Mesendoderm (in vitro differentiated cells): ENCODE measurements at regions not wholly inside any gene's neighbourhood (a gene's known extent, or its start where the extent isn't known, plus 50 kb on each side); places are given as distances from the start of the nearest gene placed in this dataset.
A peak's percentile ranks its signal among the peaks of the same experiment; 100 is the strongest.

Source experiments
- DNase-seq: peaks from one replicate; pipeline ENCODE4 v3.0.0; 2013
- H2AK5ac ChIP-seq: 2 replicates; pipeline ENCODE4 v1.6.1; 2013; ENCODE audit warnings: low read length, inconsistent platforms
- H2BK120ac ChIP-seq: 2 replicates; pipeline ENCODE4 v1.6.1; 2013; ENCODE audit warnings: low read depth, mild to moderate bottlenecking, low read length, moderate library complexity, mixed read lengths
- H2BK15ac ChIP-seq: replicated peaks from 2 replicates; pipeline ENCODE4 v1.6.1; 2013; ENCODE audit warnings: low read depth, mild to moderate bottlenecking, moderate library complexity
- H2BK5ac ChIP-seq: 2 replicates; pipeline ENCODE4 v1.6.1; 2013; ENCODE audit warnings: low read length, inconsistent platforms
- H3K18ac ChIP-seq: 2 replicates; pipeline ENCODE4 v1.6.1; 2013; ENCODE audit warnings: mild to moderate bottlenecking, low read length, mixed read lengths
- H3K23ac ChIP-seq: one replicate; pipeline ENCODE4 v1.6.1; 2013; ENCODE audit warnings: low read length
- H3K27ac ChIP-seq: 2 replicates; pipeline ENCODE4 v1.5.1; 2013; ENCODE audit warnings: low read depth, mild to moderate bottlenecking, inconsistent platforms, low read length, moderate library complexity
- H3K27me3 ChIP-seq: 2 replicates; pipeline ENCODE4 v1.6.1; 2013; ENCODE audit warnings: low read length, control low read depth, mild to moderate bottlenecking, inconsistent platforms; ENCODE audit not compliant: insufficient read depth, poor library complexity
- H3K36me3 ChIP-seq: 2 replicates; pipeline ENCODE4 v1.6.1; 2013; ENCODE audit warnings: low read length, inconsistent platforms; ENCODE audit not compliant: control insufficient read depth, insufficient read depth
- H3K4ac ChIP-seq: one replicate; pipeline ENCODE4 v1.6.1; 2013; ENCODE audit warnings: low read depth, mild to moderate bottlenecking, low read length, moderate library complexity
- H3K4me1 ChIP-seq: 2 replicates; pipeline ENCODE4 v1.6.1; 2013; ENCODE audit warnings: low read depth, low read length, inconsistent platforms; ENCODE audit not compliant: control insufficient read depth
- H3K4me2 ChIP-seq: 2 replicates; pipeline ENCODE4 v1.6.1; 2013; ENCODE audit warnings: low read length
- H3K4me3 ChIP-seq: 2 replicates; pipeline ENCODE4 v1.5.1; 2013; ENCODE audit warnings: mild to moderate bottlenecking, low read length
- H3K56ac ChIP-seq: one replicate; pipeline ENCODE4 v1.6.1; 2013; ENCODE audit warnings: low read length
- H3K79me1 ChIP-seq: 2 replicates; pipeline ENCODE4 v1.6.1; 2013; ENCODE audit warnings: low read length, inconsistent platforms
- H3K79me2 ChIP-seq: 2 replicates; pipeline ENCODE4 v1.6.1; 2013; ENCODE audit warnings: mild to moderate bottlenecking, low read length; ENCODE audit not compliant: control insufficient read depth, insufficient read depth
- H3K9ac ChIP-seq: 2 replicates; pipeline ENCODE4 v1.6.1; 2013; ENCODE audit warnings: low read length, inconsistent platforms
- H4K5ac ChIP-seq: one replicate; pipeline ENCODE4 v1.6.1; 2013; ENCODE audit warnings: low read length
- H4K8ac ChIP-seq: one replicate; pipeline ENCODE4 v1.6.1; 2013; ENCODE audit warnings: low read depth, mild to moderate bottlenecking, control low read depth, low read length, moderate library complexity
- WGBS: extraction: QIAGEN DNeasy Blood & Tissue Kit; methylation state at CpG from one replicate; pipeline ENCODE4 v1.1.7; 2013; ENCODE audit warnings: low lambda C conversion rate, missing lambda C conversion rate; ENCODE audit not compliant: insufficient coverage; ENCODE audit errors: extremely low coverage; 5-methylcytosine and 5-hydroxymethylcytosine counted together

DNA sequence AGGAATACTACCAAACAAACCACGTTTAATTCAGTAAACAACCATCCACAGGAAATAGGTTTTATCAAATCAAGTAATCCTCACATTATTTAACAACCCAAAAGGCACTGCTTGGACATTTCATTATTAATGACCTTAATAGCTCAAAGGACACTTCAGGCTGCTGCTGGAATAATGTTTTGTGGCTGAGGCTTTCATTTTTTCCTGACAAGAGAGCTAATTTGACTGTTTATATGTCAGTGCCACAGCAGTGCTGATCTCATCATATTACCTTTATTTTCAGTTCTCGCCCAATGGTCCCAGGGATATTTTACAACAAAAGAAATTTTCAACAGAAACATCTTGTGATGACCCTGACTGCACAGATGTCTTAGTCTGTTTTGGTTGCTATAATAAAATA is 589.8 kb upstream of the GRAMD2B start:
- Histone ChIP-seq H2BK120ac (no peak overlapping the region), H2BK15ac (no peak overlapping the region), H4K5ac (no peak overlapping the region), H2BK5ac (no peak overlapping the region), H3K27me3 (no peaks in the 10 kb centered on the region), H3K18ac (no peak overlapping the region), H3K9ac (no peak overlapping the region), H3K36me3 (no peaks in the 10 kb centered on the region), H3K4me3 (no peak overlapping the region), H4K8ac (no peak overlapping the region), H3K27ac (no peak overlapping the region), H3K4me1 (no peaks in the 10 kb centered on the region), H3K79me2 (no peaks in the 10 kb centered on the region), H3K56ac (no peak overlapping the region), H3K4me2 (no peak overlapping the region), H3K79me1 (no peaks in the 10 kb centered on the region), H3K4ac (no peak overlapping the region), H3K23ac (no peak overlapping the region), H2AK5ac (no peak overlapping the region)
- no CpG with 5 or more reads among the region's 2 CpGs for WGBS
- no peak for DNase-seq

DNA sequence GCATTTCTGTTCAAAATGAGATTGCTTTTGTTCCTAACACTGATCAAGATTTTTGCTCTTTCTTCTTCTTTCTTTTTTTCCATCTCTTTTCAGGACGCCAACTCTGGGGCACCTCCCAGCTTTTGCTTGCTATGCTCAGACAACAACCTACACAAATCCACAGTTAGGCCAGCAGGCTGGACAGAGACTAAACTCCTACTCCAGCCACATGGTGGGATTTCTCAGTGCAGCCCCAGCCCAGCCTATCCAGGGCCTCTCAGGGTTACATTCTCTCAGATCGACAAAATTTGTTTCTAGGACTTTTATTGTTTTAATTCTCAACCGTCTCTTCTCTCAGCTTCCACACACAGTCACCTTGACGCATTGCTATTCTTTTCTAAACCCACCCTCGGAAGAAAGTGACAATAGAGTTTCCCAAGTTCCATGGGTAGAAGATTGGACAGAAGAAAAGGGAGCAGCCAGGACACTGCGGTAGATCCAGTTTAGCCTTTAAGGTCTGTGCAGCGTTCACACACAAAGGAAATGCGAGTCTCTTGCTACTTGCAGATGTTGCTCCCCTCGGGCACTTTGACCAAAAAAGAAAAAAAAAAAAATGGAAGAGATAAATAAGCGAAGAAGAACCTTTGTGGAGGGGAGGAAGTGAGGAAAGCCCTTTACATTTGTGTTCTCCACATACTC is 588.6 kb upstream of the GRAMD2B start:
- Histone ChIP-seq H2BK15ac (no peak overlapping the region), H3K4me3 (no peak overlapping the region), H3K4ac (no peak overlapping the region), H3K27me3 (no peaks in the 10 kb centered on the region), H2AK5ac (no peak overlapping the region), H3K18ac (peak overlapping the region; percentile 60), H3K23ac (no peak overlapping the region), H4K5ac (no peak overlapping the region), H3K9ac (no peak overlapping the region), H3K79me2 (no peaks in the 10 kb centered on the region), H3K27ac (no peak overlapping the region), H3K79me1 (no peaks in the 10 kb centered on the region), H2BK120ac (peak overlapping the region; percentile 73), H3K4me1 (no peaks in the 10 kb centered on the region), H3K36me3 (no peaks in the 10 kb centered on the region), H4K8ac (no peak overlapping the region), H3K56ac (no peak overlapping the region), H3K4me2 (no peak overlapping the region), H2BK5ac (no peak overlapping the region)
- WGBS, result no CpG with 5 or more reads among the region's 10 CpGs
- DNase-seq, result peak; percentile 19

DNA sequence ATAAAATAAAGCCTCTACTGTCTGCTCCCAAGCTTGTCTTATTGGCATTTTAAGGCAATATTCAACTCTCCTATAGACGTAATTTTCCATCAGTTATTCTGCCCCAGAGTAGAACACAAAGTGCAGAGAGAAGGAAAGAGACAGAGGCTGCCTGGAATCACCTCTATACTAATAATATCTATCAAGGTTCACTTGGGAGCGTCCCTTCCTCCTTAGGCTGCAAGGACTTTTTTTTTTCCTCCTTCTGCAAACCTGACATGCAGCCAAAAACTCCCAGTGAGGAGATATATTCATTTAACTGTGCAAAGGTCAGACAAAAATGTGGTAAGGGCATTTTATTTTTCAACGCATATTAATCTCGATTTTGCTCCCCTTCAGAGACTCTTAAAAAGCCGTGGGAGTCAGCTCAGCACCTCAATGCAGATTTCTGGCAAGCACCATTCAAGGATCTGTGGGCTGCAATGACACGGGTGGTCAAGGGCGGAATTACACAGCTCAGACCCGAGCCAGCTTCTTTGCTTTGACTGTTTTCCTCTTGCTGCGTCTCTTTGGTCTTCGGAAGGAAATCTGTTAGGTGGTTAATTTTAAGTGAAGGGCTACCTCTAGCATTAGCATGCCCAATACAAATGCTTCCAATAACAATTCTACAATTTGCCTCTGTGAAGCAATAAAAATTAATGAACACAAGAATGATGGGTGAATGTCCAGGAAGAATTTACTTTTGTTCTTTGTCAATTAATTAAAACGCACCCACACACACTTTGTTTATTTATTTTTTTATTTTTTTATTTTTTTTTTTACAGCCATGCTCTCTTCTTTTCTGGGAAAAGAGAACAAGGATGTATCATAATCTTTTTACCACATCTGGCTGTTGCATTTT is 587.7 kb upstream of the GRAMD2B start:
- no CpG with 5 or more reads among the region's 11 CpGs for WGBS
- no peaks in the 10 kb centered on the region for H3K79me2 ChIP-seq
- H3K9ac ChIP-seq, result no peak overlapping the region
- no peaks in the 10 kb centered on the region for H3K36me3 ChIP-seq
- H3K27me3 ChIP-seq, result no peaks in the 10 kb centered on the region
- peak; percentile 82 for DNase-seq
- H3K4me1 ChIP-seq, result no peaks in the 10 kb centered on the region
- H2BK15ac ChIP-seq, result no peak overlapping the region
- no peak overlapping the region for H3K4ac ChIP-seq
- no peaks in the 10 kb centered on the region for H3K79me1 ChIP-seq
- peak overlapping the region; percentile 73 for H2BK120ac ChIP-seq
- no peak overlapping the region for H3K23ac ChIP-seq
- H4K5ac ChIP-seq, result no peak overlapping the region
- H3K4me2 ChIP-seq, result no peak overlapping the region
- no peak overlapping the region for H3K56ac ChIP-seq
- no peak overlapping the region for H2BK5ac ChIP-seq
- no peak overlapping the region for H3K27ac ChIP-seq
- H3K4me3 ChIP-seq, result no peak overlapping the region
- no peak overlapping the region for H4K8ac ChIP-seq
- H2AK5ac ChIP-seq, result no peak overlapping the region
- H3K18ac ChIP-seq, result peak overlapping the region; percentile 60

DNA sequence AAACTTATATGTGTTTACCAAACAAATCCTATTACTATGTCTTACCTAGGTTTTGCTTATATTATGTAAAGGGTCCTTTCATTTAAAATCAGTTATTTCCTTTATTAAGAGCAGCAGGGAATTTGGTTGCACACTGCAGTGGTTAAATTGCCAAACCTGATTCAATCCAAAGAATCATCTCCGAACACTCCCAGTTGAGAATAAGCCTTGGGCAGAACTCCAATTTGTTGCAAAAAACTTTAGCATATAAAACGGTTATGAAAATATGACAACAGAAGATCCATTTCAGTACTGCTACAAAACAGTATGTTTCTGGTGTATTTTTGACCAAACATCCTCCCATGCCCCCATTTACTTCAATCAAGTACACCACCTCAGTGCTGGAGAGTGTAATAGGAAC is 587.0 kb upstream of the GRAMD2B start:
- Histone ChIP-seq H3K4me2 (no peak overlapping the region), H3K56ac (no peak overlapping the region), H4K5ac (no peak overlapping the region), H2BK5ac (no peak overlapping the region), H3K27me3 (no peaks in the 10 kb centered on the region), H3K4me1 (no peaks in the 10 kb centered on the region), H3K79me2 (no peaks in the 10 kb centered on the region), H3K4me3 (no peak overlapping the region), H3K36me3 (no peaks in the 10 kb centered on the region), H3K27ac (no peak overlapping the region), H2AK5ac (no peak overlapping the region), H3K9ac (no peak overlapping the region), H2BK120ac (no peak overlapping the region), H3K4ac (no peak overlapping the region), H3K79me1 (no peaks in the 10 kb centered on the region), H2BK15ac (no peak overlapping the region), H3K23ac (no peak overlapping the region), H3K18ac (no peak overlapping the region), H4K8ac (no peak overlapping the region)
- WGBS, result no CpG with 5 or more reads among the region's 2 CpGs
- DNase-seq, result no peak

DNA sequence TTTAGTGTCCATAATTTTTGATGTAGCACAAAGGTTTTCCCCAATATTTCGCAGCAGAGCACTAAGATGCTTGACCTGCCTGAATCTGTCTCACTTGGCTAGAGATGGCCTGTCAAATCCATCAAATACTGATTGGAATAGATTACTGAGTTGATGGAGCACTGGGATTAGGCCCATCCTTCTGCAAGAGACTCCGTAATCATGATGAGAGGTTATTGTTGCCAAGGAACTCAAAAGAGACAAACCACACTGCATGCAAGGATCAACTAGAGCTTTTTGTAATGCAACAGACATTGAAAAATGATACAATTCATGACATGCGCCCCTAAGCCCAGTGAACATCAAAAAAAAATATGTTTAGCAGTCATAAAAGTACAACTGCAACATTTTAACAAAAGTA is 585.3 kb upstream of the GRAMD2B start:
- H3K79me2 ChIP-seq, result no peaks in the 10 kb centered on the region
- H3K4me2 ChIP-seq, result no peak overlapping the region
- H3K27ac ChIP-seq, result no peak overlapping the region
- no peak overlapping the region for H3K18ac ChIP-seq
- no peak overlapping the region for H3K9ac ChIP-seq
- WGBS, result no CpG with 5 or more reads among the region's 3 CpGs
- H4K8ac ChIP-seq, result no peak overlapping the region
- no peak overlapping the region for H3K23ac ChIP-seq
- H2BK120ac ChIP-seq, result no peak overlapping the region
- DNase-seq, result no peak
- no peaks in the 10 kb centered on the region for H3K27me3 ChIP-seq
- no peak overlapping the region for H3K4me3 ChIP-seq
- no peak overlapping the region for H2AK5ac ChIP-seq
- H3K4me1 ChIP-seq, result no peaks in the 10 kb centered on the region
- no peaks in the 10 kb centered on the region for H3K36me3 ChIP-seq
- no peak overlapping the region for H4K5ac ChIP-seq
- no peak overlapping the region for H2BK5ac ChIP-seq
- H3K79me1 ChIP-seq, result no peaks in the 10 kb centered on the region
- H3K4ac ChIP-seq, result no peak overlapping the region
- H2BK15ac ChIP-seq, result no peak overlapping the region
- no peak overlapping the region for H3K56ac ChIP-seq
